ENCODE measurements at regions not wholly inside any gene's neighbourhood (a gene's known extent, or its start where the extent isn't known, plus 50 kb on each side); places are given as distances from the start of the nearest gene placed in this dataset.
A peak's percentile ranks its signal among the peaks of the same experiment; 100 is the strongest.

- no peak for ATAC-seq
- no peak for FAIRE-seq
- POLR2A ChIA-PET = no interaction called here
Measured at GRCh38 chrX:40249582-40249981, 151.8 kb upstream of the BCOR start.

GRCh38 chrX:40248822-40249221 lies 151.1 kb upstream of the BCOR start:
- Histone ChIP-seq H3K4me3 (no peak overlapping the region), H3K4me2 (no peak overlapping the region), H3K9me3 (no peaks in the 10 kb centered on the region), H3K4me1 (no peaks in the 10 kb centered on the region), H3K27ac (no peak overlapping the region)
- no peak for ATAC-seq
- POLR2A ChIA-PET = no interaction called here
- no peak for FAIRE-seq
- no peak for DNase-seq (ENCODE audit: low read depth in 1 of 2, low spot score in 1 of 2)
- 79% methylated on average over 9 of the region's 9 CpGs for WGBS (ENCODE audit: missing lambda C conversion rate)
- CTCF ChIA-PET = interaction anchor here (1.0 kb wide), 1 partner anchor 615 kb away, joined by 3 read pairs; no protein-coding TSS in a partner anchor
- TF ChIP-seq POLR2A (IDR thresholded peaks at IDR 0.05; ENCODE audit: low read length) (no peak), ZC3H11A (IDR thresholded peaks at IDR 0.05) (no peak), TP53 (CRISPR knock-in tag; IDR thresholded peaks at IDR 0.05) (no peak), CHD4 (IDR thresholded peaks at IDR 0.05; ENCODE audit: borderline replicate concordance) (no peak), NR3C1 (IDR thresholded peaks at IDR 0.05) (no peak), FOSL2 (IDR thresholded peaks at IDR 0.05) (no peak), FOSL2 (CRISPR knock-in tag; IDR thresholded peaks at IDR 0.05) (no peak), MAFK (IDR thresholded peaks at IDR 0.05; ENCODE audit: partially characterized antibody) (no peak), KDM5A (IDR thresholded peaks at IDR 0.05) (no peak), GATA3 (IDR thresholded peaks at IDR 0.05; ENCODE audit: borderline replicate concordance) (no peak), HOXA7 (CRISPR knock-in tag; IDR thresholded peaks at IDR 0.05) (no peak), RARB (CRISPR knock-in tag; IDR thresholded peaks at IDR 0.05) (no peak), EP300 (IDR thresholded peaks at IDR 0.05) (no peak), EHMT2 (IDR thresholded peaks at IDR 0.05; ENCODE audit: low read depth) (no peak), JUN (IDR thresholded peaks at IDR 0.05) (no peak), MYC (IDR thresholded peaks at IDR 0.05; ENCODE audit: borderline replicate concordance, low read length) (no peak), POLR2AphosphoS2 (conservative IDR thresholded peaks at IDR 0.05; ENCODE audit: low read length) (no peak), HOXB13 (CRISPR knock-in tag; IDR thresholded peaks at IDR 0.05; ENCODE audit: low read depth) (no peak), BHLHE40 (IDR thresholded peaks at IDR 0.05; ENCODE audit: low read depth, low read length) (no peak), EHF (CRISPR knock-in tag; IDR thresholded peaks at IDR 0.05) (no peak)
- TF ChIP-seq, protein P1, sequence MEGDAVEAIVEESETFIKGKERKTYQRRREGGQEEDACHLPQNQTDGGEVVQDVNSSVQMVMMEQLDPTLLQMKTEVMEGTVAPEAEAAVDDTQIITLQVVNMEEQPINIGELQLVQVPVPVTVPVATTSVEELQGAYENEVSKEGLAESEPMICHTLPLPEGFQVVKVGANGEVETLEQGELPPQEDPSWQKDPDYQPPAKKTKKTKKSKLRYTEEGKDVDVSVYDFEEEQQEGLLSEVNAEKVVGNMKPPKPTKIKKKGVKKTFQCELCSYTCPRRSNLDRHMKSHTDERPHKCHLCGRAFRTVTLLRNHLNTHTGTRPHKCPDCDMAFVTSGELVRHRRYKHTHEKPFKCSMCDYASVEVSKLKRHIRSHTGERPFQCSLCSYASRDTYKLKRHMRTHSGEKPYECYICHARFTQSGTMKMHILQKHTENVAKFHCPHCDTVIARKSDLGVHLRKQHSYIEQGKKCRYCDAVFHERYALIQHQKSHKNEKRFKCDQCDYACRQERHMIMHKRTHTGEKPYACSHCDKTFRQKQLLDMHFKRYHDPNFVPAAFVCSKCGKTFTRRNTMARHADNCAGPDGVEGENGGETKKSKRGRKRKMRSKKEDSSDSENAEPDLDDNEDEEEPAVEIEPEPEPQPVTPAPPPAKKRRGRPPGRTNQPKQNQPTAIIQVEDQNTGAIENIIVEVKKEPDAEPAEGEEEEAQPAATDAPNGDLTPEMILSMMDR (IDR thresholded peaks at IDR 0.05) = no peak

More at GRCh38 chrX:40249582-40249981, 151.8 kb upstream of the BCOR start:
- H3K4me3 ChIP-seq = no peak overlapping the region
- 58% methylated on average over 5 of the region's 5 CpGs for WGBS (ENCODE audit: missing lambda C conversion rate)
- H3K27ac ChIP-seq = no peak overlapping the region
- no peak overlapping the region for H3K4me2 ChIP-seq
- CTCF ChIA-PET = interaction anchor here (1.0 kb wide), 1 partner anchor 616 kb away, joined by 3 read pairs; no protein-coding TSS in a partner anchor
- no peaks in the 10 kb centered on the region for H3K4me1 ChIP-seq
- DNase-seq (ENCODE audit: low read depth in 1 of 2, low spot score in 1 of 2) = no peak
- no peaks in the 10 kb centered on the region for H3K9me3 ChIP-seq
- TF ChIP-seq MAFK (IDR thresholded peaks at IDR 0.05; ENCODE audit: partially characterized antibody) (peak; percentile 15), TP53 (CRISPR knock-in tag; IDR thresholded peaks at IDR 0.05) (no peak)

DNA sequence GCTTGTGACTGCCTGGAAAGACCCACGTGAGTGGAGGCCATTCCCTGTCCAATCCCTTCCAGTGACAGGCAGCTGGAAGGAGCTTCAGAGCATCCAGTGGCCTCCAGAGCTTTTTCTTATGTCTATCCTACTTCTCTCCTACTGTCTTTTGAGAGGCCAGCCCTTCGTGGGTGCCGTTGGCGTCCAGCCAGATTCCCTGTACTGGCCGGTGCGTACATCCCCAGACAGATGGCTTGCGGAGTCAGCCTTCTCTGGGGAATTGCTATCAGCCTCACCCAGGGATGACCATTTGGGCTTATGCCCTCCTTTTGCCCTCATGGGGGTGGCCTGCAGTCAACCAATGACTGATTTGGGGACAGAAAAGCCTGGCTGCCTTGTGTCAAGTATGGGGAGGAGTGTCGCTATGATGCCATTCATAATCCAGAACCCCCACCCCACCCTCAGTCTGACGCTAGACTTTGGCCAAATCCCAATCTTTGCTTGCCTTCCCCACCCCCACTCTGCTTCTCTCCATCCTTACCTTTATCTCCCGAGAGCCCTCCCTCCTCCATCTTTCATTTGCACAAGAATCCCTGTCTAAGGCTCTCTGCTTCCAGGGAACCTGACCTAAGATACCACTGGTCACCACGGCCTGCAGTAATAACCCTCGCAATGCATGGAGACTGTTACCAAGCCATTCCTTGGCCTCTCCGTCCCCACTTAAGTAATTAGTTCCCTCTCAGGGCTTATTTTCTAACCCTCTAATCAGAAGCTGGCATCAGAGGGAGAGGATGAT lies 150.3 kb upstream of the BCOR start:
- H3K9me3 ChIP-seq = no peaks in the 10 kb centered on the region
- ChIA-PET CTCF (no interaction called here), POLR2A (no interaction called here)
- 50% methylated on average over 13 of the region's 13 CpGs for WGBS (ENCODE audit: missing lambda C conversion rate)
- TF ChIP-seq, protein P2, sequence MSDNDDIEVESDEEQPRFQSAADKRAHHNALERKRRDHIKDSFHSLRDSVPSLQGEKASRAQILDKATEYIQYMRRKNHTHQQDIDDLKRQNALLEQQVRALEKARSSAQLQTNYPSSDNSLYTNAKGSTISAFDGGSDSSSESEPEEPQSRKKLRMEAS (IDR thresholded peaks at IDR 0.05) = no peak
- TF ChIP-seq HOXB5 (CRISPR knock-in tag; IDR thresholded peaks at IDR 0.05) (no peak), NR3C1 (IDR thresholded peaks at IDR 0.05) (no peak), GATA3 (IDR thresholded peaks at IDR 0.05; ENCODE audit: borderline replicate concordance) (no peak), E2F6 (IDR thresholded peaks at IDR 0.05; ENCODE audit: borderline replicate concordance, low read depth) (no peak), RCOR1 (IDR thresholded peaks at IDR 0.05; ENCODE audit: low read depth, low read length) (no peak), JUNB (IDR thresholded peaks at IDR 0.05) (no peak), SMC3 (IDR thresholded peaks at IDR 0.05) (no peak), CHD2 (IDR thresholded peaks at IDR 0.05; ENCODE audit: low read length, partially characterized antibody) (no peak)
- H3K4me2 ChIP-seq = no peak overlapping the region
- no peaks in the 10 kb centered on the region for H3K4me1 ChIP-seq
- no peak overlapping the region for H3K27ac ChIP-seq
- no peak for DNase-seq (ENCODE audit: low read depth in 1 of 2, low spot score in 1 of 2)
- no peak overlapping the region for H3K4me3 ChIP-seq
- ATAC-seq = no peak
- no peak for FAIRE-seq
